ENCODE measurements at regions not wholly inside any gene's neighbourhood (a gene's known extent, or its start where the extent isn't known, plus 50 kb on each side); places are given as distances from the start of the nearest gene placed in this dataset.
"Not testable (repeated sequence)": the region's sequence is repeated elsewhere in the genome, so short reads cannot be mapped to it uniquely, and the experiment has no call there.

DNA sequence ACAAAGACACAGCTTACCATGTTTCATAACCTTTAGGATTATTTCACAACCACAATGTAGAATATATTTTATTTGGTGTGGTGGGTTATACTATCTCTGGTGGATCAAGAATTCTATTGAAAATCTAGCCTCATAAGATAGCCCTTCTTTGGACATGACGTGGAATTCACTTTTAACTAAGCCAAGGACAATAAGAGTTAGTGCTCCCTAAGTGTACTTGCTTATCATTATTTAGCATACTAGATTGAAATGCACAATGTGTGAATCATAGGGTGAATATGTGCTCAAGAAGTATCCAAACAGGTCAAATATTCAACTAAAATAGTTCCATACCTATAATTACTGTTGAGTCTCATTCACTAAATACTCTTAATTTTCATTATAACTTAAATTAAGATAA lies 1179.5 kb upstream of the GOT2 start:
- no peak for DNase-seq

DNA sequence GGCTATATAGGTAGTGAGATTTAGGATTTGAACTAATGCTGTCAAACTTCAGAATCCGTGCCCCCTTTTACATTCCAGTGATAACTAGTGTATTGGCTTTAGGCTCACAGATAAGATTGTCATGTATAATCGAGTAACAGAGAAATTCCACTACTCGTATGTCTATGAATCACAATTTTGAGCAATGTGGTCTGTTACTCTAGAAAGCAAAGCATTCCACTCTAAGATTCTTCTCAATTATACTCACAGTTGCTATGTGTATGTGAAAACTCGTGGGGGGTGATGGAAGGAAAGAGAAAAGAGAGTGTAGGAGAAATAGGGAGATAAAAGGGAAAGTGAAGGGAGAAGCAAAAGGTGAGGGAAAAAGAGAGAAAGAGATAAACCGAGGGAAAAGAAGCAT lies 1175.1 kb upstream of the GOT2 start:
- no peak for DNase-seq

DNA sequence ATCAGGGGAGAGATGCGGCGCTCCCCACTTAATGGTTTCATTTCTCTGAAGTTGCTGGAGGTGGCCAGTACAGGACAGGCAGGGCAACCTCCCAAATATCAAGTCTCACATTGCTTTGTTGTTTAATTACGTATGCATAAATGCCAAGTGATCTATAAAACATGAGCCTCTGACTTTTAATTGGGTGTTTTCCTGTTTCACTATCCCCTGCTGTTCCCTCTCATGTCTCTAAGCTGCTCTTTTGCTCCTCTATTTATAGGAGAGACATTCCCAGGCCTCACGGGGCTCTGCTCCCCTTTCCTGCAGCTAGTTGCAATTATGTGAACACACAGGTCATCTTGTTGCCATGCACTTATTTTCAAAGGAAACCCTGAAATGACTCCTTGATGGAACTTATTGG lies 1173.5 kb upstream of the GOT2 start:
- DNase-seq: no peak

DNA sequence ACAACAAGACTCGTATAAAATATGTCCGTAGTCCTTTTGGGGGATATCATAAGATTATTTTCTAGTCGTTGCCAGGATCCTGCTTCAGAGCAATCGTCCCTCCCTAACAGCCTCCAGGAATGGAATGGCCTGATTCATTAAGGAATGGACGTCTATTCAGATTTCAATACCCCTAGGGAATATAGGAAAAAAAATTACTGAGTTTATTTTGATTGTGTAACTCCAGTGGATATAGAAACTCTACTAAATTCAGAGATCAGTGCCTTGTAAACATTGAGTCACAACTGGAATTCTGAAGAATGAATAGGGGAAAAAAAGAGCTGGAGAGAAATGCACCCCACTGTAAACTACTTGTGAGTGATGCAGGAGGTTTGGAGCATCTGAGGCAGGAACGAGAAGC lies 1171.5 kb upstream of the GOT2 start:
- DNase-seq: no peak

DNA sequence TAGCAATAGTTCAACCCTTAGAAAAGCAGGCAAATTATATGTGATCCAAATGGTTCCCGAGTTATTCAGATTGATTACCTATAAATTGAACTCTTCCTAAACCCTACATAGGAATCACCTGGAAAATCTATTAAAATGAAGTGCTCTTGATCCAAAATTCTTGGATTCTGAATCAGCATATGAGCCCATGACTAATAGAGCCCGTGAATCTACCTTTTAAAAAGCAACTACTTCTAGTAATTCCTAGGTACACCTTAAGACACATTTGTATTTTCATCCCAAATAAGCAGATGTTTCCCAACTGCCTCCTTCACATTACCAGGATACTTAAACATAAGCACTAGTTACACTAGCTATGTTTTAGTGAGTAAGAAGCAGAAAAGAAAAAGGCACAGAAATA lies 1171.0 kb upstream of the GOT2 start:
- no peak for DNase-seq

DNA sequence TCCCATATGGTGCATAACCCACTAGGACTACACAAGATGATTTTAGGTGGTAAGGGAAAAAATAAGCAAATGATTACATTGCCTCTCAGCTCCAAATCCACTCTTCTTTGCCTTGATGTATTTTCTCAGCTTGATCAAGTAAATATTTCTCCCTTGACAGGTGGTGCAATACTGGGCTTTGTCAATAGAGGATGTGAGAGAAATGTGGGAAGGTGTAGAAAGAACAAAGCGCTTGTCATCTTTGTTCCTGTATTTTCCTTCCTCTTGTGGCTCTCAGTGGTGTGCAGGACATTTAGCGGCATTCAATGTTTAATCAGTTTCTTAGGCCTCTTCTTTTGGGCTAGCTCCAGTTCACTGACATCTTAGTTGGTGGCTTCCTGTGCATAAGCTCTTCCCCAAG lies 1165.8 kb upstream of the GOT2 start:
- DNase-seq: no peak

DNA sequence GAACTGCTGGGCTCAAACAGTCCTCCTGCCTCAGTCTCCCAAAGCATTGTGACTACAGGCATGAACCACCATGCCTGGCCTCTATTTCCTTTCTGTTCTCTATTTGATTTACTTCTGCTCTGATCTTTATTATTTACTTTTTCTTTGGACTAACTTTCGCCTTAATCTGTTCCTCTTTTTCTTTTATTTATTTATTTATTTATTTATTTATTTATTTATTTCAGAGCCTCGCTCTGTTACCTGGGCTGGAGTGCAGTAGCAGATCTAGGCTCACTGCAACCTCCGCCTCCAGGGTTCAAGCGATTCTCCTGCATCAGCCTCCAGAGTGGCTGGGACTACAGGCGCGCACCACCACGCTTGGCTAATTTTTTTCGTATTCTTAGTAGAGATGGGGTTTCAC lies 1158.3 kb upstream of the GOT2 start:
- no peak for DNase-seq

DNA sequence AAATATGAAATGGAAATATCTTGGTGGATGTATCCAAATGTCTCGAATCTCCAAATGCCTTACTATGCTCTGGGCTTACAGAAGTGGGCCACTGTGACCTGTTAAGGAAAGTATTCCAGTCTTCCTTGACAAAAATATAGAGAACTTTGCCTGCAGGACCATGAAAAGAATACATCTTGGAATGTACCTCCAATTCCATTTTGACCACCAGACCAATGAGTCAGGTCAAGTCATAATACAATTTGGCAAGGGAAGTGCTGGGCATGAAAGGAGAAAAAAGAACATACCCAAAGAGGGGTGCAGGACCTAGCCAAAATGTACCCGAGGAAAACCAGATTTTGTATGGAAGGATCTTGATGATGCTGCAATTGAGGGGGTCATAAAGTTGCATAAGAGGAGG lies 1153.7 kb upstream of the GOT2 start:
- no peak for DNase-seq

DNA sequence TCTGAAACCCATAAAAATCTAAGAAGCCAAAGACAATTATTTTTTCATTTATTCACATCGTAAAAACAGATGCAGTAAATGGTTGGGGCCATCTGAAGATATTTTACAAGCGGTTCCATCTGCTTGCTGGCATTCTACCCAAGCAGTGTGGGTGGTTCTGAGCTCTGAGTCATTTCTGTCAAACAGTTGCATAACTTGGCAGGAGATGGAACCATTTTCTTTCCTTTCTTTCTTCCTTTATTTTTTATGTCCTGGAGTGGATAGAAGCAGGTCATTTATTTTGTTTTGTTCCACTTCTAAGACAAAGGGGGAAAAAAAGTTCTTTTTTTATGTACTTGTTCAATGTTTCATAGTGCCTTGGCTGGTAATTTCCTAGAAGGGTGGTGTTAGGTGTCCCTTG lies 1151.9 kb upstream of the GOT2 start:
- DNase-seq: no peak

DNA sequence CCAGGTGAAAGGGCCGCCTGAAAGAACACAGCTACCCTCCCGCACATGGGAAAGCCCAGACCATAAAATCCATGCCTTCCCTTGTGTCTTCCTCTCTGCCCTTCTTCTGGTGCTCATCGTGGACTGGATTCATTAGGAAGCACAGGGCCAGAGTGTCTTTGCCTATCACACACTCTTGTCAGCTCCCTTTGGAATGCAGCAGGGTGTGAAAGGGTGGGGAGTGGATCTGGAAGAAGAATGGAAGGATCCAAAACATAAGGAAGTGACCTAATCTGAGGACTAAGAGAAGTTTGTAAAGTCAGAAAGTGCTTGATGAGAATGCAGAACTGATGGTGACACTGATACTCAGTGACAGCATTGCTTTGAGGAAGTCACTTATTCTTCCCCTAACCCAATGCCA lies 1147.3 kb upstream of the GOT2 start:
- DNase-seq: no peak

DNA sequence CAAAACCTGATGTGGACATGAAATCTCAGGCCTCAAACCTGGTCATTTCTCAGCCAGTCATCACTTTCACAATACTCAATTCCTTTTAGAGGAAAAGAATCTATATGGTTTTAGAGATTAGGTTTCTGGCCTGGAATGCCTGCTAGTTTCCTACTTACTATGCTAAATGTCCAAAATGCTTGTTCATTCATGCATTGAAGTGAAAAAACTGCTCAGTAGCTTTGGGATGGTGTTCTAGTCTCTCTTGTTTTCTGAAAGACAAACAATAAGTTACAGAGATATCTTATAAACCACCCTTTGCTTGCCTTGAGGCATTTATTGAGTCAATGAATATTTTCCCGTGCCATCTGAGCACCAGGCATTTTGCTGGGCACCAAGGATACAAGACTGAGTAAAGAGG lies 1146.5 kb upstream of the GOT2 start:
- DNase-seq: no peak

DNA sequence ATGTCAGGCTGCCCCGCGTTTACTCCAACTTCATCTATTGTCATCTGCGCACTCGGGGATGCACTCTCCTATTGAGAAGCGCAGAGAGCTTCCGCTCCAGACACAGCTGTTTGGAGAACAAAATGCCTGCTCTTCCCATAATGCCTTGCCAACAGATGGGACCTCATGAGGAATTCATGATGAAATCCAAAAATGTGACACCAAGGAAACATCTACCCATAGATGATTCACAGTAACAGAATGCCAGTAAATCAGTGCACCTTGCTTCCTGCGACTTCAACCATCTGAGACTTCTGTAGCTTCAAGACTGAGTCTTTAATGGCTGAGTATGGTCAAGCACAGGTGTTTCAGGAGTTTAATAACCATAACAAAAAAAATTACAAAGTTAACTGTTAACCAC lies 1144.9 kb upstream of the GOT2 start:
- no peak for DNase-seq

DNA sequence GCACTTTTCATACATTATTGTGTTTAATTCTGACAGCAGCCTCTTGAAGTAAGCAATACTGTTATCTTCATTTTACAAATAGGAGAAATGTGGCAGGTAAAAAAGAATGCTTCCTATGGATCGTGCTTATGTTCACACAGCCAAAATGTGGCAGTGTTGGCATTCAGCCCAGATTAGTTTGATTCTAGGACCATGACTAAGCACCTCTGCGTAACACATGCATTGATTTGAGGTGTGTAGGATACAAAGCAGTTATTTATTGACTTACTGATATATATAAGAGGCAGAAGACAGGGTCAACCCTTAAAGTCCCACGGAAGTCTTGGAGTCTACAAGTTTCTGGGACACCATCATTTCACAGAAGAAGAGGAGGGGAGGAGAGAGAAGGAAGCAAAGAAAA lies 1144.4 kb upstream of the GOT2 start:
- no peak for DNase-seq

DNA sequence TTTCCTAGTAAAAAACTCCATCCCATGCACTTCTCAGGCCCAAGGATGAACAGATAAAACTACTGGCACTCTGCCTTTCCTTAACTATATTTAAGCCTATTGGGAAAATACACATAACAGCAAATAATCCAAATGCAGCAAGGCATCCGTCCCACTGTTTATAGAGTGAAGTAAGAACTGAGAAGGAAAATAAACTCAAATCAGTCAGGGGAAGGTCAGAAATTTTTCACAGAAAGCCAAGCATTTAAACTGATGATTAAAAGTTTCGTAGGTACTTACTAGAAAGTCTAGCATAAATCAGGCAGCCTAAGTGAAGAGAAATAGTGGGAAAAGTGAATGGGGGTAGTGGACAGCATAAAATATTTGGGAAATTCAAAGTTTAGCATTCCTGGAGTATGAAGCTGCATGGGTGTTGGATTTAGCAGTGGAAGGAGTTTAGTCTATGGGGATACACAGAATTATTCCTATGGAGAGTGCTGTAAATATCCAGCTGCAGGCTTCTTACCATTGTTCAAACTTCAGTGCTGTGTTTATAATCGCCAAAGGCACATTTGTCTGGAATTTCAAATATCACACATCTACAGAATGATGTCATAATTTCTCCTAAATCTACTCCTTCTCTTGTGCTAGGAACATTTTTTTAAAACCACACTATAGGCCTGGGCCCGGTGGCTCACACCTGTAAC lies 1131.0 kb upstream of the GOT2 start:
- DNase-seq: no peak

DNA sequence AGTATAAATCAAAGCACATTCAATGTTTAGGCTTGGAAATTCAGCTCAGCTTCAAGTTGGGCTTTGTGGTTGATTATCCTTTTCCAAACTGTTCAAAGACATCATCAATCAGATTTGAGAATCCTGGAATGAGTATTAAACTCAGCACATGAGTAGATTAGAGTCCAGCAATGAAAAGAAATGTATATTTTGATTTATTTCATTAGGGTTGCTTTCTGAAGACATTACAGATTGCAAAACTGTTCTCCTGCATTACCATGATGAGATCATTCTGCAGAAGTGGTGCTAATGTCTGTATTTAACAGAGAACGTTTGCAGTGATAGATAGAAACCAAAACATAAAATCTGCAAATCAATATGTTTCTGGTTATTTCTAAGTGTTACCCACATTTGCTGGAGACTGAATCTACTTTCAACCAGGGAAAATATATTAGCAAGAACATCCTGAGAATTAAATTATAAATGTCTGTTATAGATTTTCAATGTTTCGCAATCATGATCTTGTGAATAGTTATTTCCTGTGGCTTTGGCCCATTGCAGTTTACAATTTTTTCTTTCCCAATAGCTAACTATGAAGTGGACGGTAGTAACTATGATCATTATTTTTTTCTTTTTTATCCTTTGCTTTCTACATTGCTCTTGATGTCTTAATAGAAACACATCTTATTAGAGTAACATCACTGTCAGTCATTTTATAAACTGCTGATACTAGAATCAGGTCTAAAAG lies 1125.7 kb upstream of the GOT2 start:
- DNase-seq: no peak

DNA sequence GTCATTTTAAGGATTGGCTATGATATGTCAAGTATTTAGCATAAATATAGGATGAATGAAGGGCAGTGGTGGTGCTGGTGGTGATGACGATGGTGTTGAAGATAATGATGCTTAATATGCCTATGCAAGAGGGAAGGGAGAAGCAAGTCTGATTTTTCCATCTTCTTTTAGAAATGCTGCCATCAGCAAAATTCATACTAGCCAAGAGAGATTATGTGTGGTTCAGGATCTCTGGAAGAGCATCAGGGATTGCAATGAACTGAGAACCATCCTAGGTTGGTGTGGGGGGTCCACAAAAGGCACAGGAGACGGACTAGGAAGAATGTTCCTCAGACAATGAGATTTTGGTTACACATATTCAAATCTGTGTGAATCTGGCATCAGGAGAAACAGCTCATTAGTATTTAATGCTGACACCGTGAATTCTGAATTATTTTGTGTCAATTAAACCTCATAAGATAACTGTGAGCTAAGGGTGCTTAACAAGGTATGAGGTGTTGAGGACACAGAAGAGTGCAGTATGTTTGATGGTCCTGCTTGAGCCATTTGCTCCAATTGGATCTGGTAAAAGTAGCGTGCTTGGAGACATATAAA lies 1120.8 kb upstream of the GOT2 start:
- no peak for DNase-seq

DNA sequence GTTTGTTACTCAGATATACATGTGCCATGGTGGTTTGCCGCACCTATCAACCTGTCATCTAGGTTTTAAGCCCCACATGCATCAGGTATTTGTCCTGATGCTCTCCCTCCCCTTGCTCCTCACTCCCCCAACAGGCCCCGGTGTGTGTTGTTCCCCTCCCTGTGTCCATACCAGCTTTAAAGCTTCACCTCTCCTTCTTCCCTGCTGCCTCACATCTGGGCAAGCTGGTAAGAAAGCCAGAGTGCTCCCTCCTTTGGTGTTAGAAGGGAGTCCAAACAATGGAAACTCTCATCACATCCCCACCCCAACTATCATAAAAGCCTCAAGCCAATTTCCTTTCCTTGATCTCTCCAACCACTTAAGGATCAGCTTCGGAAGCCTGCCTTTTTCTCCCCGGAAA lies 1115.6 kb upstream of the GOT2 start:
- no peak for DNase-seq

DNA sequence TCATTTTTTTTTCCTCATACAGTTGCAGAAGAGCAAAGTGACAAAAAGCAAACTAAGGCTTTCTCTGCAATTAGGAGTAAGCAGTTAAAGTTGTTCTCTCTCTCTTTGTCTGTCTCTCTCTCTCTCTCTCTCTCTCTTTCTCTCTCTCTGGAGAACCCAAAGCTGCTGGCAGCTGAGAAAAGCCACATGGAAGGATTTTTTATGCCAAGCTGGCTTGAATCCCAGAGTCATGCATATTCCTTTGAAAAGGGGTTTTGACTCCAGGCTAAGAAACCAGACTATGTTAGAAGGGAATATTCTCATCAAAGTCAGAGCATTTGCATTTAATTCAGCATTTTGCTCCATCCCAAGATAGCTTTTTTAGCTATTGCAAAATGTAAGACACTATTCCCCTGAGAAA lies 1114.2 kb upstream of the GOT2 start:
- DNase-seq: no peak

DNA sequence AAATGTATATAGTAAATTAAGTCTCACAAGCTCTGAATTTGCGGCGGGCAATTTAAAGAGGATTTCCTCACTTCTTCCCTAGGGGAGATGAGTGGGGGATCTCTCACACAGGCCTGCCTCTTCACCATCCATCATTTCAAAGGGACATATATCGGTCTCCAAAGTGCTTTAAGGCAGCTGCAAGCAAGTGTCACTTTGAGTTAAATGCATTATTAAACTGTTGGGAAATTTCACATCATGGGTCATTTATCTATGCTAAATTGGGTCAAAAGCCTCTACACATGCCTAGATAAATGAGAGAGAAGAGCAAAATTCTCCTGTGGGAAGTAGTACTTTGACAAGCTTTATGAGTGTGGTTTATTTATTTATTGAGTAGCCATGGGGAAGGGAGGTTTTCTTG lies 1106.1 kb upstream of the GOT2 start:
- DNase-seq: no peak

DNA sequence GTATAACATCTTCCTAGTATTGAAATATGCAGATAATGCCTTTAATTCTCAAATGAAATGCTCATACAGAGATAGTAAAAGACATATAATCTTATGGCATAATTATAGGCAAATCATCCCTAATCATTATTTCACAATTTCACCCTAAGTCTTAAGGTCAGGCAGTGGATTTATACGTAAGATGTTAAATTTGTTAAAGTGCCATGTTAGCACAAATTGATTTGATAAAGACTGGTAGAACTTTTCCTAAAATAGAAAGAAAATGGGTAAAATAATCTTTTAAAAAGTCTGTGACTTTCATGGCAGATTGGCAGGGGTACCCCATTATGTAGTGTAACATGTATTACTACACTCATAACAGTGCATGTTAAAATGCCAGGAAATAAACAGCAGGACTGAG lies 1092.7 kb upstream of the GOT2 start:
- no peak for DNase-seq

DNA sequence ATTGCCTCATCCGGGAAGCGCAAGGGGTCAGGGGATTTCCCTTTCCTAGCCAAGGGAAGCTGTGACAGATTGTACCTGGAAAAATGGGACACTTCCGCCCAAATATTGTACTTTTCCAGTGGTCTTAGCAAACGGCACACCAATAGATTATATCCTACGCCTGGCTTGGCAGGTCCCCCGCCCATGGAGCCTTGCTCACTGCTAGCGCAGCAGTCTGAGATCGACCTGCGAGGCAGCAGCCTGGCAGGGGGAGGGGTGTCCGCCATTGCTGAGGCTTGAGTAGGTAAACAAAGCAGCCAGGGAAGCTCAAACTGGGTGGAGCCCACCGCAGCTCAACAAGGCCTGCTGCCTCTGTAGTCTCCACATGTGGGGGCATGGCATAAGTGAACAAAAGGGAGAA lies 1075.4 kb upstream of the GOT2 start:
- DNase-seq: not testable (repeated sequence)

DNA sequence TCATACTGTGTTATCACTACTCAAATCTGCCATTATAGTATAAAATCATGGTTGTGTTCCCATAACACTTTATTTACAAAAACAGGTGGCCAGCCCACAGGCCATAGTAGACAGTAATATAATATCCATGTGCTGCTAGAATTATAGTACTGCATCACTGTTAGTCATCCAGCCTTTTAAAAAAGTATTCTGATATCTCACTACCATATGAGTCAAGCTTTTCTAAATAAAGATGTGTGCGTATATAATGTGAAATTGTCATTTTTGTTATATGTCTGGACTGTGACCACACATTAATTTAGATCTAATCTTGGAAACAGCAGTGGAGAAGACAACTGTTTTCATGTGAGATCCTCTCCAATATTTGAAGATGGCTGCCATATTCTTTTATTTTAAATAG lies 1049.1 kb upstream of the GOT2 start:
- no peak for DNase-seq

DNA sequence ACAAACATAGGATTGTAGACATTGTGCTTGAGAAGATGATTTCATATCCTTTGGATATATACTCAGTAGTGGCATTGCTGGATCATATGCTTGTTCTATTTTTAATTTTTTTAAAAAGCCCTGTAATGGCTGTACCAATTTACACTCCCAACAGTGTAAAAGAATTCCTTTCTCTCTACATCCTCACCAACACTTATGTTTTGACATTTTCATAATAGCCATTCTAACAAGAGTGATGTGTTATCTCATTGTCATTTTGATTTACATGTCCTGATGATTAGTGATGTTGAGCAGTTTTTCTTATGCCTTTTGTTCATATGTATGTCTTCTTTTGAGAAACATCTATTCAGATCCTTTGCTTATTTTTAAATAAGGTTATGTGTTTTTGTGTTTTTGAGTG lies 1039.2 kb upstream of the GOT2 start:
- no peak for DNase-seq

DNA sequence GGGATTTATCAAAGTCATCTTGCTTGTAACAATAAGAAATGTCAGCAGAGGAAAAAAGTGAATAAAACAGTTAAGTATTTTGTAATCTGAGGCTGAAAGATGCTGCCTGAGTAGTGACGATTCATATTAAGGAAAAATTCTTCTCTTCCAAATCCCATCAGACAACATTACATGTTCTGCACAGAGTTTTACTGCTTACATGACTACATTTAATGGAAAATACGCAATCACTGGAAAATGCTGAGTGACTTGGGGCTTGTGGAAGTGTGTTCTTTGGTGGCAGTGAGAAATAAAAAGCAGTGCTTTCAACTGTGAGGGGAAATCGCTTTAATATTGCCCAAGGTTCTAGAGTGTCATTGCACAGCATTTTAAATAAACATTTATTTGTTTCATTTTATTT lies 1025.2 kb upstream of the GOT2 start:
- DNase-seq: no peak

DNA sequence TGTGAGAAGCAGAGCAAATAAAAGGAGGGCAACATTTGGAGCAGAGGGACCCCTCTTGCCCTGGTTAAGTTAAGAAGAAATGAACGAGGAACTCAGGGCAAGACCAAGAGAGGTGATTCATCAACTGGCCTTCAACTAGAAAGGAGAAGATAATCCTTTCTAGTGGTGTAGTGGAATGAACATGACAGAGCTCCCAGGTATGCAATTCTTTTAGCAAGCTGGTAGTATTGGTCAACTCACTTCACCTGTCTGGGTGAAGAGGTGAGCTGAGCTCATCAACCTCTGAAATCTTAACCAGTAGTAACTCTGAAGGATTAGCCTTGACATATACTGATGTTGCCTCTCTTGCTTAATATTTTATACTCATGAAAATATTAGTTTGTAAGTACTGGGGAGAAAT lies 1024.7 kb upstream of the GOT2 start:
- no peak for DNase-seq

All from activated CD4-positive, alpha-beta T cell treated with anti-CD3 and anti-CD28 coated beads, Interleukin-2, amount 50 U/mL, for 16 hours (primary cell).